ENCODE measurements at regions not wholly inside any gene's neighbourhood (a gene's known extent, or its start where the extent isn't known, plus 50 kb on each side); places are given as distances from the start of the nearest gene placed in this dataset.

- no peak for DNase-seq (ENCODE audit: low read depth)
- TF ChIP-seq CTCF (IDR thresholded peaks at IDR 0.05; ENCODE audit: insufficient read depth, low read depth, low read length, missing control alignments) = no peak
- H3K4me3 ChIP-seq (ENCODE audit: low read depth, low read length) = no peak overlapping the region
Observed at GRCh38 chr1:194338241-194338948, 1152.0 kb upstream of the B3GALT2 start.

GRCh38 chr1:194333240-194333639 lies 1146.8 kb upstream of the B3GALT2 start:
- no peak overlapping the region for H3K4me3 ChIP-seq (ENCODE audit: low read depth, low read length)
- no peak for TF ChIP-seq CTCF (IDR thresholded peaks at IDR 0.05; ENCODE audit: insufficient read depth, low read depth, low read length, missing control alignments)

GRCh38 chr1:194331758-194332157 lies 1145.3 kb upstream of the B3GALT2 start:
- no peak for DNase-seq (ENCODE audit: low read depth)
- TF ChIP-seq CTCF (IDR thresholded peaks at IDR 0.05; ENCODE audit: insufficient read depth, low read depth, low read length, missing control alignments) = no peak
- H3K4me3 ChIP-seq (ENCODE audit: low read depth, low read length) = no peak overlapping the region

More at GRCh38 chr1:194333240-194333639, 1146.8 kb upstream of the B3GALT2 start:
- no peak for DNase-seq (ENCODE audit: low read depth)

GRCh38 chr1:194322751-194323150 lies 1136.3 kb upstream of the B3GALT2 start:
- H3K4me3 ChIP-seq (ENCODE audit: low read depth, low read length) = no peak overlapping the region
- no peak for DNase-seq (ENCODE audit: low read depth)
- no peak for TF ChIP-seq CTCF (IDR thresholded peaks at IDR 0.05; ENCODE audit: insufficient read depth, low read depth, low read length, missing control alignments)

GRCh38 chr1:194318790-194319280 lies 1132.4 kb upstream of the B3GALT2 start:
- DNase-seq (ENCODE audit: low read depth) = no peak
- TF ChIP-seq CTCF (IDR thresholded peaks at IDR 0.05; ENCODE audit: insufficient read depth, low read depth, low read length, missing control alignments) = no peak
- no peak overlapping the region for H3K4me3 ChIP-seq (ENCODE audit: low read depth, low read length)

- no peak overlapping the region for H3K4me3 ChIP-seq (ENCODE audit: low read depth, low read length)
- peak; percentile 7 for DNase-seq (ENCODE audit: low read depth)
- TF ChIP-seq CTCF (IDR thresholded peaks at IDR 0.05; ENCODE audit: insufficient read depth, low read depth, low read length, missing control alignments) = no peak
Observed at GRCh38 chr1:194309697-194310096, 1123.3 kb upstream of the B3GALT2 start.

GRCh38 chr1:194309269-194309668 lies 1122.9 kb upstream of the B3GALT2 start:
- no peak for TF ChIP-seq CTCF (IDR thresholded peaks at IDR 0.05; ENCODE audit: insufficient read depth, low read depth, low read length, missing control alignments)
- DNase-seq (ENCODE audit: low read depth) = no peak
- H3K4me3 ChIP-seq (ENCODE audit: low read depth, low read length) = no peak overlapping the region
